ENCODE measurements at regions not wholly inside any gene's neighbourhood (a gene's known extent, or its start where the extent isn't known, plus 50 kb on each side); places are given as distances from the start of the nearest gene placed in this dataset.

DNA sequence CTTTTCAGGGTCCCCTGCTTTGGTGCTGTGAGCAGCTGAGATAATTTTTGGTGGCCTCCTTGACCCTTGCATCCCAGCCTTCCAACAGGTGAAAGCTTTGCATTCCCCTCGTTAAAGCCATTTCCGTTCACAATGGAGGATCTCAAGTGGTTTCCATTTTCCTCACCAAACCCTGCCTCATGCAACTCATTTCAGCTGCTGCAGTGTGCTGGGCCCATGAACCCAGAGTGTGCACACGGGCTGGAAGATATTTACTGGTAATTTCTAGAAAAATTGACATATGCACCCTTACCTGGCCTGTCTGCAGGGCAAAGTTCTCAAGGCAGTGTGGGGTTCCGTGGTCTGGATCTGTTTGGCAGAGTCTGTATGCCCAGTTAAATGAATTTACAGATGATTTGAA is 246.8 kb upstream of the HS6ST1 start:
- Histone ChIP-seq H3K27me3 (ENCODE audit: low read depth) (no peaks in the 10 kb centered on the region), H3K27ac (replicated peaks) (no peak overlapping the region), H3K36me3 (no peaks in the 10 kb centered on the region), H3K4me1 (peaks cover 7% of the 10 kb centered on the region), H3K9me3 (replicated peaks) (no peaks in the 10 kb centered on the region), H3K4me3 (no peak overlapping the region)
- DNase-seq, result no peak
- TF ChIP-seq, protein P1, sequence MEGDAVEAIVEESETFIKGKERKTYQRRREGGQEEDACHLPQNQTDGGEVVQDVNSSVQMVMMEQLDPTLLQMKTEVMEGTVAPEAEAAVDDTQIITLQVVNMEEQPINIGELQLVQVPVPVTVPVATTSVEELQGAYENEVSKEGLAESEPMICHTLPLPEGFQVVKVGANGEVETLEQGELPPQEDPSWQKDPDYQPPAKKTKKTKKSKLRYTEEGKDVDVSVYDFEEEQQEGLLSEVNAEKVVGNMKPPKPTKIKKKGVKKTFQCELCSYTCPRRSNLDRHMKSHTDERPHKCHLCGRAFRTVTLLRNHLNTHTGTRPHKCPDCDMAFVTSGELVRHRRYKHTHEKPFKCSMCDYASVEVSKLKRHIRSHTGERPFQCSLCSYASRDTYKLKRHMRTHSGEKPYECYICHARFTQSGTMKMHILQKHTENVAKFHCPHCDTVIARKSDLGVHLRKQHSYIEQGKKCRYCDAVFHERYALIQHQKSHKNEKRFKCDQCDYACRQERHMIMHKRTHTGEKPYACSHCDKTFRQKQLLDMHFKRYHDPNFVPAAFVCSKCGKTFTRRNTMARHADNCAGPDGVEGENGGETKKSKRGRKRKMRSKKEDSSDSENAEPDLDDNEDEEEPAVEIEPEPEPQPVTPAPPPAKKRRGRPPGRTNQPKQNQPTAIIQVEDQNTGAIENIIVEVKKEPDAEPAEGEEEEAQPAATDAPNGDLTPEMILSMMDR (IDR thresholded peaks at IDR 0.05; ENCODE audit: borderline replicate concordance), result no peak
- intact Hi-C loops (cut with micrococcal nuclease), result no loop called here

GRCh38 chr2:128566671-128567070 is 248.0 kb upstream of the HS6ST1 start:
- Histone ChIP-seq H3K36me3 (no peaks in the 10 kb centered on the region), H3K27ac (replicated peaks) (no peak overlapping the region), H3K4me3 (no peak overlapping the region), H3K4me1 (peaks cover 7% of the 10 kb centered on the region), H3K27me3 (ENCODE audit: low read depth) (no peaks in the 10 kb centered on the region), H3K9me3 (replicated peaks) (no peaks in the 10 kb centered on the region)
- no peak for DNase-seq
- TF ChIP-seq, protein P1 (IDR thresholded peaks at IDR 0.05; ENCODE audit: borderline replicate concordance), result no peak
- intact Hi-C loops (cut with micrococcal nuclease), result no loop called here

DNA sequence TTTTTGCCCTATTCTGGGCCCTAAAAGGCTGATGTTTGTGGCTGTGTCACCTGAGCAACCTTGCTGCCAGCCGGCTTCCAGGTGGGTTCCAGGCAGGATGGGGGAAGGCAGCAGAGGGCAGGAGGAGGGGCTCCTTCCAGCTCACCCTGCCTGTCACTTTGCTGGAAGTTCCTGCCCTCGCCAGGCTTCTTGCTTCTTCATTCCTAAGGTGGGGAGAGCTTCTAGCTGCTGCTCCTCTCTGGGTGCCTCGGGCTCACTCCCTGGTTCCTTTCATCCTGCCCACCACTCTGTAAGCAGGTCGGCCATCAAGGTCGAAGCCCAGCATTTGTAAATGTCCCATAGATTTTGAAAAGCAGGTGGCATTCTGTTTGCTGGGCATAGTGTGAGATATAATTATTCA is 249.4 kb upstream of the HS6ST1 start:
- DNase-seq, result no peak
- no peaks in the 10 kb centered on the region for H3K27me3 ChIP-seq (ENCODE audit: low read depth)
- no peaks in the 10 kb centered on the region for H3K9me3 ChIP-seq (replicated peaks)
- H3K36me3 ChIP-seq, result no peaks in the 10 kb centered on the region
- H3K4me1 ChIP-seq, result peaks cover 3% of the 10 kb centered on the region
- TF ChIP-seq, protein P1 (IDR thresholded peaks at IDR 0.05; ENCODE audit: borderline replicate concordance), result no peak
- H3K4me3 ChIP-seq, result no peak overlapping the region
- no peak overlapping the region for H3K27ac ChIP-seq (replicated peaks)
- intact Hi-C loops (cut with micrococcal nuclease), result no loop called here

- H3K9me3 ChIP-seq (replicated peaks), result no peaks in the 10 kb centered on the region
- TF ChIP-seq, protein P1 (IDR thresholded peaks at IDR 0.05; ENCODE audit: borderline replicate concordance), result peak; percentile 20
- no peak for DNase-seq
- no peak overlapping the region for H3K4me3 ChIP-seq
- no peak overlapping the region for H3K27ac ChIP-seq (replicated peaks)
- intact Hi-C loops (cut with micrococcal nuclease), result no loop called here
- H3K36me3 ChIP-seq, result no peaks in the 10 kb centered on the region
- H3K27me3 ChIP-seq (ENCODE audit: low read depth), result no peaks in the 10 kb centered on the region
- no peaks in the 10 kb centered on the region for H3K4me1 ChIP-seq
Observed at GRCh38 chr2:128573116-128573515, 254.4 kb upstream of the HS6ST1 start.

DNA sequence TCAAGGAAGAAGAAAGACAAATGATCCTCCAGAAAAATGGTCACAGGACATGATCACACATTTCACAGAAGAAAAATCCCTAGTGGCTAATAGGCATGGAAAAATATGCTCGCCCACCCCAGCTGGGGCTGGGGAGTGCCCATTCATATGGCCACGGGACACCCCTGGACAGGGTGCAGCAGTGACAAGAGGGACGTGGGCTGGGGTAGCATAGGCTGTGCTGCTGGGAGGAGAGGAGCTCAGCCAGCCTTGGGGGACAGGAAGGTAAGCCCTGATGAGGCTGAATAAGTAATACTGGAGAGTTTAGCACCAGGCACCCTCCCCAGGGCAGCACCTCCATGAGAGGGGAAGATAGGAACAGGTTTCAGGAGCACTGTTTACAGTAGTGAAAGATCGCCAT is 254.9 kb upstream of the HS6ST1 start:
- Histone ChIP-seq H3K36me3 (no peaks in the 10 kb centered on the region), H3K27me3 (ENCODE audit: low read depth) (no peaks in the 10 kb centered on the region), H3K27ac (replicated peaks) (no peak overlapping the region), H3K9me3 (replicated peaks) (no peaks in the 10 kb centered on the region), H3K4me3 (no peak overlapping the region), H3K4me1 (no peaks in the 10 kb centered on the region)
- TF ChIP-seq, protein P1 (IDR thresholded peaks at IDR 0.05; ENCODE audit: borderline replicate concordance), result no peak
- intact Hi-C loops (cut with micrococcal nuclease), result no loop called here
- DNase-seq, result no peak

Measured in left ventricle myocardium inferior (tissue), 1 donor.